CMK (cell line): ENCODE measurements at regions not wholly inside any gene's neighbourhood (a gene's known extent, or its start where the extent isn't known, plus 50 kb on each side); places are given as distances from the start of the nearest gene placed in this dataset.

Experiments used
- DNase-seq: peaks from one replicate; pipeline ENCODE4 v3.0.0-alpha.2; 2010; ENCODE audit warnings: low read depth

GRCh38 chr9:71183251-71183650 lies 61.8 kb upstream of the TRPM3 start:
- no peak for DNase-seq

- no peak for DNase-seq
These were observed 57.8 kb upstream of the TRPM3 start for GRCh38 chr9:71179183-71179582.

- no peak for DNase-seq
These were observed 56.5 kb upstream of the TRPM3 start for GRCh38 chr9:71177901-71178300.

GRCh38 chr9:71171517-71171916 lies 50.1 kb upstream of the TRPM3 start:
- no peak for DNase-seq
